ENCODE measurements at regions not wholly inside any gene's neighbourhood (a gene's known extent, or its start where the extent isn't known, plus 50 kb on each side); places are given as distances from the start of the nearest gene placed in this dataset.

GRCh38 chr13:83221813-83222241 is 660.4 kb downstream of the SLITRK1 start:
- DNase-seq (ENCODE audit: low spot score), result no peak
- ATAC-seq (ENCODE audit: low FRiP score), result peak; percentile 76
- TF ChIP-seq, protein P1, sequence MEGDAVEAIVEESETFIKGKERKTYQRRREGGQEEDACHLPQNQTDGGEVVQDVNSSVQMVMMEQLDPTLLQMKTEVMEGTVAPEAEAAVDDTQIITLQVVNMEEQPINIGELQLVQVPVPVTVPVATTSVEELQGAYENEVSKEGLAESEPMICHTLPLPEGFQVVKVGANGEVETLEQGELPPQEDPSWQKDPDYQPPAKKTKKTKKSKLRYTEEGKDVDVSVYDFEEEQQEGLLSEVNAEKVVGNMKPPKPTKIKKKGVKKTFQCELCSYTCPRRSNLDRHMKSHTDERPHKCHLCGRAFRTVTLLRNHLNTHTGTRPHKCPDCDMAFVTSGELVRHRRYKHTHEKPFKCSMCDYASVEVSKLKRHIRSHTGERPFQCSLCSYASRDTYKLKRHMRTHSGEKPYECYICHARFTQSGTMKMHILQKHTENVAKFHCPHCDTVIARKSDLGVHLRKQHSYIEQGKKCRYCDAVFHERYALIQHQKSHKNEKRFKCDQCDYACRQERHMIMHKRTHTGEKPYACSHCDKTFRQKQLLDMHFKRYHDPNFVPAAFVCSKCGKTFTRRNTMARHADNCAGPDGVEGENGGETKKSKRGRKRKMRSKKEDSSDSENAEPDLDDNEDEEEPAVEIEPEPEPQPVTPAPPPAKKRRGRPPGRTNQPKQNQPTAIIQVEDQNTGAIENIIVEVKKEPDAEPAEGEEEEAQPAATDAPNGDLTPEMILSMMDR (IDR thresholded peaks at IDR 0.05), result no peak

GRCh38 chr13:83221256-83221655 is 661.0 kb downstream of the SLITRK1 start:
- no peak for ATAC-seq (ENCODE audit: low FRiP score)
- DNase-seq (ENCODE audit: low spot score), result no peak
- TF ChIP-seq, protein P1 (IDR thresholded peaks at IDR 0.05), result no peak

DNA sequence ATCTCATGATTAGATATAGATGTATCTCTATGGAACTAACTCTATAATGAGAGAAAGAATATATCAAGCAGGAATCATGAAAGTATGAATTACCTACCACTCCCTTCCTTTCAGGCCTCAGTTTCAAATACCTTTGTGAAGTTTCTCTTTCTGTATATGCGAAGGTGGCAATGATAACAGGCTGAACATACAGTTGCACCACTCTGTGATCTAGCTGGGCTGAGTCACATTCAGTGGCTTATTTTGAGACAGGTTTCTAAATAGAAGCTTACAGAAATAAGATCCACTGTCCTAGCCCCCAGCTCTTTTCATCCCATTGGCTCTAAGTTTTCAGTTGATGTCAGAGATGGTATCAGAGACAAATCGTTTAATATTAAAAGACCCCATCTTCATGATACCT is 662.0 kb downstream of the SLITRK1 start:
- TF ChIP-seq, protein P1 (IDR thresholded peaks at IDR 0.05), result no peak
- no peak for ATAC-seq (ENCODE audit: low FRiP score)
- no peak for DNase-seq (ENCODE audit: low spot score)

GRCh38 chr13:83219832-83220231 is 662.4 kb downstream of the SLITRK1 start:
- ATAC-seq (ENCODE audit: low FRiP score), result no peak

DNA sequence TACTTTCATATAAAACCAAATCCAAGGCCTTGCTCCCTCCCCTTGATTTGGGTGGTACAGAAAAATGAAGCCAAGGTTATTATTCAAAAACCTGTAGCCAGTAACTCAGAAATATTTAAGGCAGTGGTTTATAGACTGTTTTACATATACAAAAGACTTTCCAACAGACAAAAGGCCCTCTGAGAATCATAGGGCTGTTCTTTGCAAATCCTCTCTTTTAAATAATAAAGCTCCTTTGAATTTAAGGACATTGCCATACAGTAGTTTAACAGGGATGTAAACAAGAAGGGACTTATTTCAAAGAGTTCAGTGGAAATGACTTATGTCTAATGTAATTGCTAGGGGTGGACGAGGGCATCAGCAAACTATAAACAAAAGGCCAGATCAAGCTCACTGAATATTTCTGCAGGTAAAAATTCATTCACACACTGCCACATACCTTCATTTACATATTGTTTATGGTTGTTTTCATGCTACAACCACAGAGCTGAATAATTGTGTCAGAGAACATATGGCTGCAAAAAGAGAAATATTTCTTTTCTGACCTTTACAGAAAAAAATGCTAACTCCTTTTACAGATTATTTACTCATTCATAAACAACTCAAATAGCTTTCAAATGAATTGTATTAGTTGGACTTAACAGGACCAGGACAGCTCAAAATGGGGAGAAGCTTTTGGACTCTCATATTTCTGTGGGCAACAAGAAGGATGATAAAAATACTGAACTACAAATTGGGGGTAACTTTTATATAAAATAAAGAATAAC is 665.6 kb downstream of the SLITRK1 start:
- TF ChIP-seq, protein P1 (IDR thresholded peaks at IDR 0.05), result no peak
- ATAC-seq (ENCODE audit: low FRiP score) (no peak), DNase-seq (ENCODE audit: low spot score) (no peak)

More at GRCh38 chr13:83219832-83220231, 662.4 kb downstream of the SLITRK1 start:
- TF ChIP-seq, protein P1 (IDR thresholded peaks at IDR 0.05), result no peak
- no peak for DNase-seq (ENCODE audit: low spot score)

GRCh38 chr13:83215627-83216026 is 666.6 kb downstream of the SLITRK1 start:
- DNase-seq (ENCODE audit: low spot score) (no peak), ATAC-seq (ENCODE audit: low FRiP score) (no peak)
- TF ChIP-seq, protein P1 (IDR thresholded peaks at IDR 0.05), result no peak

GRCh38 chr13:83214452-83214851 is 667.8 kb downstream of the SLITRK1 start:
- DNase-seq (ENCODE audit: low spot score), result no peak
- no peak for ATAC-seq (ENCODE audit: low FRiP score)
- TF ChIP-seq, protein P1 (IDR thresholded peaks at IDR 0.05), result no peak

Data from omental fat pad (tissue), 3 donors.